Stimulated activated CD8-positive, alpha-beta memory T cell treated with anti-CD3 and anti-CD28 coated beads, Interleukin-4, amount 100 ng/mL, for 1 hour (primary cell): ENCODE measurements at regions not wholly inside any gene's neighbourhood (a gene's known extent, or its start where the extent isn't known, plus 50 kb on each side); places are given as distances from the start of the nearest gene placed in this dataset.
A peak's percentile ranks its signal among the peaks of the same experiment; 100 is the strongest.

Experiments used
- DNase-seq, 2 donors: peaks; one replicate each; pipeline ENCODE4 v3.0.0-alpha.2; 2020; ENCODE audit warnings: low read depth in 2 of 2, low spot score in 1 of 2

GRCh38 chr15:77557564-77557963, 75.1 kb downstream of the LINGO1 start:
- DNase-seq = no peak

GRCh38 chr15:77557144-77557543, 75.6 kb downstream of the LINGO1 start:
- no peak for DNase-seq

- no peak for DNase-seq
Observed at GRCh38 chr15:77556622-77557021, 76.1 kb downstream of the LINGO1 start.

GRCh38 chr15:77555232-77555631, 77.5 kb downstream of the LINGO1 start:
- no peak for DNase-seq

GRCh38 chr15:77554306-77555080, 78.2 kb downstream of the LINGO1 start:
- DNase-seq = no peak

GRCh38 chr15:77553695-77554094, 79.0 kb downstream of the LINGO1 start:
- DNase-seq = no peak

- DNase-seq = no peak
Observed at GRCh38 chr15:77553257-77553656, 79.5 kb downstream of the LINGO1 start.

GRCh38 chr15:77552066-77552465, 80.6 kb downstream of the LINGO1 start:
- DNase-seq = no peak

- no peak for DNase-seq
Observed at GRCh38 chr15:77550301-77551251, 82.1 kb downstream of the LINGO1 start.

GRCh38 chr15:77549576-77550288, 83.0 kb downstream of the LINGO1 start:
- no peak for DNase-seq

GRCh38 chr15:77548589-77549557, 83.8 kb downstream of the LINGO1 start:
- DNase-seq = no peak

GRCh38 chr15:77547801-77548588, 84.7 kb downstream of the LINGO1 start:
- DNase-seq = no peak

- DNase-seq = no peak
Observed at GRCh38 chr15:77546870-77547269, 85.8 kb downstream of the LINGO1 start.

- DNase-seq = no peak
Observed at GRCh38 chr15:77546050-77546501, 86.6 kb downstream of the LINGO1 start.

GRCh38 chr15:77545058-77545457, 87.7 kb downstream of the LINGO1 start:
- no peak for DNase-seq

GRCh38 chr15:77544162-77544561, 88.5 kb downstream of the LINGO1 start:
- no peak for DNase-seq

GRCh38 chr15:77543159-77543882, 89.4 kb downstream of the LINGO1 start:
- DNase-seq = peak; percentile 31 to 47

- DNase-seq = no peak
Observed at GRCh38 chr15:77542491-77543001, 90.2 kb downstream of the LINGO1 start.
